Transverse colon (tissue), 4 donors: ENCODE measurements at regions not wholly inside any gene's neighbourhood (a gene's known extent, or its start where the extent isn't known, plus 50 kb on each side); places are given as distances from the start of the nearest gene placed in this dataset.

Source experiments
- DNase-seq: peaks from one replicate; pipeline ENCODE4 v3.0.0-alpha.2; 2019
- H3K27ac ChIP-seq, 4 donors: fragments of 200-600 bp; sonication (generic); 2 replicates each; pipeline ENCODE4 v1.5.1; 2016 to 2018; ENCODE audit warnings: inconsistent platforms in 4 of 4
- H3K27me3 ChIP-seq: fragments of 200-600 bp; sonication (generic); 2 replicates; pipeline ENCODE4 v1.5.1; 2017; ENCODE audit warnings: inconsistent platforms
- H3K36me3 ChIP-seq, 4 donors: fragments of 200-600 bp; sonication (generic); 2 replicates each; pipeline ENCODE4 v1.5.1; 2017 to 2019; ENCODE audit warnings: inconsistent platforms in 4 of 4
- H3K4me1 ChIP-seq, 4 donors: fragments of 200-600 bp; sonication (generic); 2 replicates each; pipeline ENCODE4 v1.5.1; 2017 to 2020; ENCODE audit warnings: inconsistent platforms in 4 of 4
- H3K4me3 ChIP-seq, 4 donors: fragments of 200-600 bp; sonication (generic); 1 replicate in 1 of 4; 2 replicates in 3 of 4; pipeline versions ENCODE4 v1.5.1 to v1.6.1; 2017 to 2019; ENCODE audit warnings: inconsistent platforms in 4 of 4
- H3K9me3 ChIP-seq, 2 donors: fragments of 200-600 bp; sonication (generic); 2 replicates each; pipeline ENCODE4 v1.5.1; 2017 to 2019; ENCODE audit warnings: inconsistent platforms in 2 of 2
- CTCF ChIP-seq, 5 experiments: fragments of 200-600 bp in 3 of 5; fragments of 450-650 bp in 2 of 5; sonication (generic) in 3 of 5; IDR thresholded peaks; 1 replicate in 2 of 5; 2 replicates in 3 of 5; pipeline ENCODE4 v1.5.1; 2016 to 2017; ENCODE audit warnings: antibody characterized with exemption in 5 of 5, inconsistent platforms in 3 of 5, mild to moderate bottlenecking in 2 of 5, moderate library complexity in 1 of 5
- EP300 ChIP-seq: sonication (generic); formaldehyde crosslinking; IDR thresholded peaks from one replicate; pipeline ENCODE4 v1.6.1; 2017; ENCODE audit warnings: antibody characterized with exemption, low read depth
- POLR2A ChIP-seq: fragments of 450-650 bp; IDR thresholded peaks from one replicate; pipeline ENCODE4 v1.6.1; 2016; ENCODE audit warnings: antibody characterized with exemption, mild to moderate bottlenecking, moderate library complexity
- POLR2AphosphoS5 ChIP-seq, 3 donors: sonication (generic); formaldehyde crosslinking; IDR thresholded peaks; one replicate each; pipeline ENCODE4 v1.6.1; 2016; ENCODE audit warnings: antibody characterized with exemption in 3 of 3
- WGBS, 2 donors: methylation state at CpG; one replicate each; pipeline ENCODE4 v1.1.5; 2018; ENCODE audit warnings: low coverage in 1 of 2; 5-methylcytosine and 5-hydroxymethylcytosine counted together
- in situ Hi-C, 4 donors: fragments of 200-750 bp; cut with MboI; loops; one replicate each; pipeline versions ENCODE4 v1.15.0 to v1.15.1; 2017; ENCODE audit warnings: low sequenced_read_pairs in 3 of 4, low pct_ligation_motif_present in 1 of 4, low pct_unique_long_range_greater_than_20kb in 1 of 4
- intact Hi-C: fragments of 100-400 bp; cut with DNase I; formaldehyde crosslinking; loops from one replicate; pipeline ENCODE4 v1.15.1; 2023; ENCODE audit warnings: low total_unique reads

- Histone ChIP-seq H3K36me3 (no peaks in the 10 kb centered on the region), H3K27me3 (no peaks in the 10 kb centered on the region), H3K4me1 (no peaks in the 10 kb centered on the region), H3K9me3 (peaks cover 0 to 6% of the 10 kb centered on the region in 2 donors), H3K27ac (no peak overlapping the region), H3K4me3 (no peak overlapping the region)
- no peak for TF ChIP-seq POLR2AphosphoS5 (IDR thresholded peaks at IDR 0.05)
- no peak for TF ChIP-seq EP300
- no peak for TF ChIP-seq POLR2A
- no peak for TF ChIP-seq CTCF (IDR thresholded peaks at IDR 0.05)
- intact Hi-C loops, result no loop called here
- DNase-seq, result no peak
- 90% methylated on average over 1 of the region's 1 CpG; no CpG with 5 or more reads in 1 of the 2 donors for WGBS, 2 donors
- in situ Hi-C loops, result no loop called here
Observed at GRCh38 chr3:67723863-67724262, 69.5 kb upstream of the SUCLG2 start.

- WGBS, 2 donors, result 88 to 100% methylated on average over 3 of the region's 3 CpGs
- intact Hi-C loops (no loop called here), in situ Hi-C loops (no loop called here)
- no peak overlapping the region for H3K4me3 ChIP-seq
- H3K36me3 ChIP-seq, result no peaks in the 10 kb centered on the region
- peaks cover 0 to 6% of the 10 kb centered on the region in 2 donors for H3K9me3 ChIP-seq
- DNase-seq, result no peak
- no peak overlapping the region for H3K27ac ChIP-seq
- H3K27me3 ChIP-seq, result no peaks in the 10 kb centered on the region
- TF ChIP-seq EP300 (no peak), CTCF (IDR thresholded peaks at IDR 0.05) (no peak), POLR2A (no peak), POLR2AphosphoS5 (IDR thresholded peaks at IDR 0.05) (no peak)
- no peaks in the 10 kb centered on the region for H3K4me1 ChIP-seq
Observed at GRCh38 chr3:67719333-67719732, 64.9 kb upstream of the SUCLG2 start.

GRCh38 chr3:67715971-67716370 lies 61.6 kb upstream of the SUCLG2 start:
- Histone ChIP-seq H3K4me1 (no peaks in the 10 kb centered on the region), H3K9me3 (peaks cover 0 to 2% of the 10 kb centered on the region in 2 donors), H3K27ac (no peak overlapping the region), H3K4me3 (no peak overlapping the region), H3K27me3 (no peaks in the 10 kb centered on the region), H3K36me3 (no peaks in the 10 kb centered on the region)
- TF ChIP-seq POLR2AphosphoS5 (IDR thresholded peaks at IDR 0.05) (no peak), POLR2A (no peak), CTCF (IDR thresholded peaks at IDR 0.05) (no peak), EP300 (no peak)
- in situ Hi-C loops, result no loop called here
- 81% methylated on average over 5 of the region's 5 CpGs for WGBS, 2 donors
- intact Hi-C loops, result no loop called here
- DNase-seq, result no peak

- Histone ChIP-seq H3K4me1 (no peaks in the 10 kb centered on the region), H3K9me3 (no peaks in the 10 kb centered on the region), H3K27me3 (no peaks in the 10 kb centered on the region), H3K27ac (no peak overlapping the region), H3K4me3 (no peak overlapping the region), H3K36me3 (no peaks in the 10 kb centered on the region)
- TF ChIP-seq POLR2A (no peak), CTCF (IDR thresholded peaks at IDR 0.05) (no peak), POLR2AphosphoS5 (IDR thresholded peaks at IDR 0.05) (no peak), EP300 (no peak)
- in situ Hi-C loops, result no loop called here
- intact Hi-C loops, result no loop called here
- no peak for DNase-seq
- 61 to 85% methylated on average over 3 of the region's 3 CpGs for WGBS, 2 donors
Observed at GRCh38 chr3:67713764-67714469, 59.5 kb upstream of the SUCLG2 start.
